Activated CD4-positive, alpha-beta T cell treated with anti-CD3 and anti-CD28 coated beads, Interleukin-10, Interleukin-2, amounts not matched to agents 100 ng/mL and 50 ng/mL, durations not matched to agents 16 hours and 8 hours (primary cell): ENCODE measurements at regions not wholly inside any gene's neighbourhood (a gene's known extent, or its start where the extent isn't known, plus 50 kb on each side); places are given as distances from the start of the nearest gene placed in this dataset.
"Not testable (repeated sequence)": the region's sequence is repeated elsewhere in the genome, so short reads cannot be mapped to it uniquely, and the experiment has no call there.

Experiments
- DNase-seq: peaks from one replicate; pipeline ENCODE4 v3.0.0-alpha.2; 2020

- not testable (repeated sequence) for DNase-seq
Observed at GRCh38 chr13:111501596-111502535, 181.4 kb downstream of the TEX29 start.

DNA sequence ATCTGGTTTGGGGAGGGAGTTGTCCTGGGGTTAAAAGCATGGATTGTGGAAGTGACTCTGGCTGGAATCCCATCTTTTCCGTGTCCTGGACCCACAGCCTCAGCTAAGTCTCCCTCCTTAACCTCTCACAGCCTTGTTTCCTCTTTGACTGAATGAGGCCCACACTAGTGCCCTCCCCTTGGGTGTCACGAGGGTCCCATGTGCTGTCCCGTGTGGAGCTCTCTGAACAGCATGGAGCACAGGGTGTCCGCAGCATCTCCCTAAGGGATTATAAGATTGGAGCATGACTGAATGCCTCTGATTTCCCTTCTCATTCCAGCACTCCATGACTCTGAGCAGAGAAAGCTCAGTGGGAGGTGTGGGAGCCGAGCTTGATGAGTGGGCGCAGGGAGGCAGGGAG lies 182.5 kb downstream of the TEX29 start:
- DNase-seq: no peak

DNA sequence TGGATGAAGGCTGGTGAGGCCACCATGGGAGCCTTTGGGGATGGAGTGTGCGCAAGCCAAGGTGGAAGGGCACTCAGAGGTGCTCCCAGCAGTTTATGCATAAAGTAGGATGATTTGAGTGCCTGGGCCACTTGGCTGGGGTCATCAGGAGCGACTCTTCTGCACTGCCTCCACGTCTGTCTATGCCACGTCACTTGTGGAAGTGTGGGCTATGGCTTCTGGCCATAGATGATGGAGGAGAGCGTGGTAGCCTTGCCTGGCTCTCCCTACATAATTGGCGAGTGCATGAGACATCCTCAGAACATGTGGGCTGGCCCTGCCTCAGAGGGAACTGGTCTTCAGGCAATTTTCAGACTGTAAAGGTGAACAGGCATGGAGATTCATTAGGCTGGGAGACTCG lies 182.9 kb downstream of the TEX29 start:
- no peak for DNase-seq

- no peak for DNase-seq
Observed at GRCh38 chr13:111503905-111504695, 183.7 kb downstream of the TEX29 start.

GRCh38 chr13:111505175-111505777 lies 184.8 kb downstream of the TEX29 start:
- no peak for DNase-seq

- DNase-seq: no peak
Observed at GRCh38 chr13:111506125-111506524, 185.7 kb downstream of the TEX29 start.

DNA sequence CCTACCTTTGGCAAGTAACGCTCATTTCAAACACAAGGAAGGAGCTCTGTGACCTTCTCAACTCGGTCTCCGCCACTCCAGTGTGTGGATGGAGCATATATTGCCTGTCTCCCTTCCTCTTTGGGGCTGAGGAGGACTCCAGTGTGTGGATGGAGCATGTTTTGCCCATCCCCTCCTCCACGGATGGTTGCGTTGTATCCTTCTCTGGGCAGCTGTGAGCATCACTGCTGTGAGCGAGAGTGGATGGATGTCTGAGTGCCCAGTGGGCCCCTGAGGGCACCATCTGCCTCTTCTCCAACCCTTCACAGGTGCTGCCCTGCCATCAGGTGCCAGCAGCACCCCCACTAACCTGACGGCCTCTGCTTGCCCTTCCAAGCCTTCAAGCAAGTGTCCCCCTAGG lies 186.2 kb downstream of the TEX29 start:
- DNase-seq: no peak

- no peak for DNase-seq
Observed at GRCh38 chr13:111508164-111508870, 187.9 kb downstream of the TEX29 start.

GRCh38 chr13:111508902-111509509 lies 188.6 kb downstream of the TEX29 start:
- DNase-seq: no peak

GRCh38 chr13:111510502-111511218 lies 190.2 kb downstream of the TEX29 start:
- no peak for DNase-seq

GRCh38 chr13:111511219-111511732 lies 190.8 kb downstream of the TEX29 start:
- no peak for DNase-seq

DNA sequence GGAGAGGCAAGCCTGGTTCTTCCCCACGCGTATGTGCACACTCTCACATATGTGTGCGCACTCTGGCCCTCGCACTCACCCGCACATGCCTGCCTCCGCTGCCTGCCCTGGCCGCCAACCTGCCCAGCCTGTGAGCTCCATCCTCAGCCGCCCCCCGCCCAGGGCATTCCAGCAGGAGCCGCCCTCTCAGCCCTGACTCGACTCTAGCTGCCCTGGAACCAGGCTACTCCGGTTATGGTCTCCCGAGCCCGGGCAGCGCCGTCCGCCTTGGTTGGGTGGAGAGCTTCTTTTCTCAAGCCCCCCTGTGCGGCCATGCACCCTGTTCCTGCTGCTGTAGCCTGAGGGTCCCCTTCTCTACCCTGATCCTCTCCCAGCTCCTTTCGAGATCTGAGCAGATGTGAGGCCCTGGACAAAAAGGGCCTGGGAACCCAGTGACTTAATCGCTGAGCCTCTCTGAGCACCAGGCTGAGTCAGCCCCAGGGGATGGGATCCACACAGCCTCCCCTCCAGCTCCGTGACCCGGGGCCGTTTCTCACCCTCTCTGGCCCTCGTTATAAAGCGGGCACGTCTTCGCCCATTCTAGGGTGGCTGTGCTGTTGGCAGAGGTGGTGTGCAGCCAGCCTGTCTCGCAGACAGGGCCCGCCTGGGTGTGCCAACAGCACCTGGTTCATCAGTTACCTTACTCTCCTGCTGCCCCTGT lies 191.5 kb downstream of the TEX29 start:
- no peak for DNase-seq

- DNase-seq: no peak
Observed at GRCh38 chr13:111512707-111513106, 192.3 kb downstream of the TEX29 start.

GRCh38 chr13:111513766-111514609 lies 193.5 kb downstream of the TEX29 start:
- DNase-seq: no peak

DNA sequence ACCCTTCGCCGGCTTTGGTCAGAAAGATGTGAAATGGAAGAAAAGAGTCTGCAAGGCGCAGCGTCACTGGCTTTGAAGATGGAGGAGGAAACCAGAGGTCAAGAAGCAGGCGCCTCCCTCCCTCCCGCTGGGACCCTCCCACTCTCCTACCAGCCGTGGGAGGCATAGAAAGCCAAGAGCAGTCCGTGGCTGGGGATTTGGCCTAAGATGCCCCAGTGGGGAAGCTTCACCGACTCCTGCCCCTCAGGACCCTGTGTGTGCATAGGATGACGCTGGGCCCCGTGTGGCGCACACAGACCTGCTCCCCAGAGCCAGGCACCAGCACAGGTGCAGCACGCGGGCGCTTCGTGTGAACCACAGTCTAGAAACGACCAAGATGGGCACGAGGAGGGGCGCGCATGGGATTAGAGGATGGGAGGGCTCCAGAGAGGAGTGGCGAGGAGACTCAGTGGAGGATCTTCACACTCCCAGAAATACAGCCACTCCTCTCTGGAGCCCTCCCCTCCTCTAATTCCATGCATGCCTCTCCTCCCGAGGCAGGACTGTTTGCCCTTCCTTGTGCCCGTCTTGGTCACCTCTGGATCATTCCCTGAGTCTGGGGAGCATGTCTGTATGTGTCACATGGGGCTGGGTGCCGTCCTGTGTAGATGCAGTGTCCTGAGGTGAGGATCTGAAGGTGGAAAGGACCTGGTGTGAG lies 194.3 kb downstream of the TEX29 start:
- DNase-seq: no peak

DNA sequence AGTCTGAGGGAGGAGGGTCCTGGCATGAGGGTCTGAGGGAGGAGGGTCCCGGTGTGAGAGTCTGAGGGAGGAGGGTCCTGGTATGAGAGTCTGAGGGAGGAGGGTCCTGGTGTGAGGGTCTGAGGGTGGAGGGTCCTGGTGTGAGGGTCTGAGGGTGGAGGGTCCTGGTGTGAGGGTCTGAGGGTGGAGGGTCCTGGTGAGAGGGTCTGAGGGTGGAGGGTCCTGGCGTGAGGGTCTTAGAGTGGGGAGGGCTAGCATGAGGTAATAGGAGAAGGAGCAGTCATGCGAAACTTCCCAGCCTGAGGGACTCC lies 194.8 kb downstream of the TEX29 start:
- no peak for DNase-seq

- DNase-seq: no peak
Observed at GRCh38 chr13:111515635-111516034, 195.2 kb downstream of the TEX29 start.

DNA sequence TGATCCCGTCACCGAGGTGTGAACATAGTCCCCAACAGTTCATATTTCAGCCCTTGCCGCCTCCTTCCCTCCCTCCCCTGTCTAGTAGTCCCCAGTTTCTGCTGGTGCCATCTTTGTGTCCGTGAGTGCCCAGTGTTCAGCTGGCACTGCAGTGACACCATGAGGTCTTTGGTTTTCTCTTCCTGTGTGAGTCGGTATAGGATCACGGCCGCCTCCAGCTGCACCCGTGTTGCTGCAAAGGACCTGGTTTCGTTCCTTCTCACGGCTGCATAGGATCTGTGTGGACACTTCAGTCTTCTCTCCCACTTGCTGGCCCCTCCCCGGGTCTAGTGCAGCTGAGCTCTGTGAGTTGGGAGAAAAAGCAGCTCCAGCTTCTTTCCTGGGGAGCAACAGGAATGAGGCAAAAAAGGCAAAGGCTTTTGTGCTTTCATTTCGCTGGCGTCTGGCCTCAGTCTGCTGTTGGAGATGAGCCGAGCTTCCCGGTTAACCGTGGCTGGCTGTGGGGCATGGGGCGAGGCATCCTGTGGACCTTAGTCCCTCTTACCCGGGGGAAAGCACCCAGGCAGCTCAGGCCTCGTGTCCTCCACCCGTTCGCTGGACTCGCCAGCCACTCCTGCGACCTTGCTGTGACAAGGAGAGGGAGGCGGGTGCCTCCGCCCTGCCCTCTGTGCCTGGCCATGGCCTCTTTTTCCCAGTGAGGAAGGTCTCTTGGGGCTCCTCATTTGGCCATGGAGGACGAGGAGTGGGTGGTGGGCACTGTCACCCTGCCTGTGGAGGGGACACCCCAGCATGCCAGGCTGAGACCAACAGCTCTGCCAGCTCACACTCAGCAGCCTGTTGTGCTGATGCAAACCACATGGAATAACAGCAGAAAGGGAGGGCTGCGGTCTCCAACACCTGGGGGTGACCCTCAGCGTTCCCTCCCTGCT lies 196.5 kb downstream of the TEX29 start:
- DNase-seq: no peak
